ENCODE measurements at regions not wholly inside any gene's neighbourhood (a gene's known extent, or its start where the extent isn't known, plus 50 kb on each side); places are given as distances from the start of the nearest gene placed in this dataset.

DNA sequence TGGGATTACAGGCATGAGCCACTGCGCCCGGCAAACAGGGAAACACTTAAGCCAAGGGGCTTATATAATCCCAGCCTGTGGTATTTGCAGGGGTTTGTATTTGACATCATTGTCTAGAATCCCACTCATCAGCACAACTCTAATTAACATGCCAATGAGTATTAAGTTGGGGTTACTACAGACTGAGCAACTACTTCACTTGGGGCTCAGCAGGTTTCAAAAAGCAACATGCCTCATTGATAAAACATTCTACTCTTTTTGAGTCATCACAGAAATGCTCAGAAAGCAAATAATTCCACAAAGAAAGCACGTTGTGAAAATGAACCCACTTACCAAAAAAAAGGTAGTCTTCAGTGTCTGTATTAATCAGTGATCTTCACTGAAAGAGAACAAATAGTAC, 236.9 kb upstream of the CELF2 start:
- no peak overlapping the region for H3K27ac ChIP-seq
- H3K27me3 ChIP-seq (replicated peaks) = no peaks in the 10 kb centered on the region
- no peak for DNase-seq (ENCODE audit: low read depth in 1 of 2, low spot score in 2 of 2)

DNA sequence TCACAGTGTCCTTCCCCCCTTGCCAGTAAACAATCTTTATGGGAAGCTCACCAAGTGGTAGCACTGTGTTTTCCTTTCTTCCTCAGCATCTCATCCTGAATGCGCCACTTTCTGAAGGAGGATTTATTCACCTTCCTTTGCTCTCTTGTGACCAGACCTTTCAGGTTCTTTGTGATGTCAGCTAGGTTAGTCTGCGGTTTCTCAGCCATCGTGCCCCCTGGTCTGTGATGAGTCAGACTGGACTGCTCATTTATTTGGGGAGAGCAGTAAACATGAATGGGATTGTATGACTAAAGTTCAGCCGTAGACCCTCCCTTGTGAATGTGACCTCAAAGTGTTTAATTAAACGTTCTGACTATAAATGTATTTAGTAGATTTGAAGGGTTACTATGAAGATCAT, 235.1 kb upstream of the CELF2 start:
- peak overlapping the region; percentile 28; the same call in 1 of the 2 replicates for H3K27ac ChIP-seq

More for the DNA sequence above, 236.9 kb upstream of the CELF2 start:
- H3K9me3 ChIP-seq (replicated peaks) = no peaks in the 10 kb centered on the region
- H3K36me3 ChIP-seq = peaks cover 47% of the 10 kb centered on the region
- H3K4me1 ChIP-seq (replicated peaks) = peaks cover 41% of the 10 kb centered on the region
- no peak overlapping the region for H3K4me3 ChIP-seq

DNA sequence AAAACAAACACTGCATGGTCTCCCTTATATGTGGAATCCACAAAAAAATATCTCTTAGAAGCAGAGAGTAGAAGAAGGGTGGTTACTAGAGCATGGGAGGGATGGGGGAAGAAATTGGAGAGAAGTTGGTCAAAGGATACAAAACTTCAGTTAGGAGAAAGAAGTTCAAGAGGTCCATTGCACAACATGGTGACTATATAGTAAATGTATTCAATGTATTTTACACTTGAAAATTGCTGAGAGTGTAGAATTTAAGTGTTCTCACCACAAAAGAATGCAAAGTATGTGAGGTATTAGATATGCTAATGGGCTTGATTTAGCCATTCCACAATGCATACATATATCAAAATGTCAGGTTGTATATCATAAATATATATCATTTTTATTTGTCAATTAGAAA, 232.0 kb upstream of the CELF2 start:
- H3K4me3 ChIP-seq = no peak overlapping the region
- peak in 1 of 2 experiments; percentile 68 for DNase-seq (ENCODE audit: low read depth in 1 of 2, low spot score in 2 of 2)
- H3K27me3 ChIP-seq (replicated peaks) = no peaks in the 10 kb centered on the region
- H3K27ac ChIP-seq = peak overlapping the region; percentile 90
- H3K36me3 ChIP-seq = peaks cover 75% of the 10 kb centered on the region
- no peaks in the 10 kb centered on the region for H3K9me3 ChIP-seq (replicated peaks)
- peaks cover 67% of the 10 kb centered on the region for H3K4me1 ChIP-seq (replicated peaks)

More for the DNA sequence above, 235.1 kb upstream of the CELF2 start:
- DNase-seq (ENCODE audit: low read depth in 1 of 2, low spot score in 2 of 2) = peak; percentile 67 to 70
- no peaks in the 10 kb centered on the region for H3K27me3 ChIP-seq (replicated peaks)
- H3K9me3 ChIP-seq (replicated peaks) = no peaks in the 10 kb centered on the region
- peaks cover 62% of the 10 kb centered on the region for H3K36me3 ChIP-seq
- H3K4me1 ChIP-seq (replicated peaks) = peaks cover 59% of the 10 kb centered on the region
- no peak overlapping the region for H3K4me3 ChIP-seq

DNA sequence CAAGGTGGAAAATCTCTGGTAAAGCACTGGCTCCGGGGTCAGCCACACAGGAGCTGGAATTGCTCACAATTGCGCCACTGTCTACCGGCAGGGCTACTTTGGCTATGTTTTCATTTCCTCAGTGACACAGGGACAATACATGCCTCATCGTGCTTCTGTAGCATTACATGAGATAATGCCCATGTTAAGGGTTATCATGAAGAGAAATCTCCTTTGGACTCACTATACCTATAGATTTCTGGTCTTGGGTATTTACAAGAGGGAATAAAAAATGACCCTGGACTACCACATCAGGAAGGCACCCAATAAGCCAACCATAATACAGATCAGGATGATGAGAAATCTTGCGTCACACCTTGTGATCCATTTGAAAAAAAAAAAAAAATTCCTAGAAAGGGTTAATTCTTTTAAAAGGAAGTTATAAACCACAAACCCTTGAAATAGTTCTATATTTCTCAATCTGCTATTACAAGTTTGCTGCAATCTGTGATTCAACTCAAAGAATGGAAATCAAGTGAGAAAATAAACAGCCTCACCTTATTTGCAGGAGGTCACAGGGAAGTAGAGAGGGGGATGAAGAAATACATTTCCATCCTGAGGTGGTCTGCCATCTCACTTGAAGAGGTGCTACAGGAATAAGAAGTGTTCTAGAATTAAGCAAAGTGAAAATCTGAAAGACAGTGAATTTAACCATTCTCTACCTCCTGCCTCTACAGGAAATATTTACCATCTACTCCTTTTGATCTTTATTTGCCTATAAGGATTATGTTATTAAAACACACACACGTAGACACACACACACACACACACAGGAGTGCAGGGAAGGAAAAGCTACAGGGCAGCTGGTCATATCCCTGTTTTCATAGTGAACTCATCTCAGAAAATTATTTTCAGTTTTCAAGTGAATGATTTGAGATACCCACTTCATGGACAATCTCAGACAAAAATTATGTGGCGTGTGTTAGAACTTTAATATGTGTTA, 231.3 kb upstream of the CELF2 start:
- peaks cover 78% of the 10 kb centered on the region for H3K36me3 ChIP-seq
- H3K27me3 ChIP-seq (replicated peaks) = no peaks in the 10 kb centered on the region
- no peak overlapping the region for H3K4me3 ChIP-seq
- H3K9me3 ChIP-seq (replicated peaks) = no peaks in the 10 kb centered on the region
- peak; percentile 55 to 72 for DNase-seq (ENCODE audit: low read depth in 1 of 2, low spot score in 2 of 2)
- peak overlapping the region; percentile 90 for H3K27ac ChIP-seq
- peaks cover 59% of the 10 kb centered on the region for H3K4me1 ChIP-seq (replicated peaks)

DNA sequence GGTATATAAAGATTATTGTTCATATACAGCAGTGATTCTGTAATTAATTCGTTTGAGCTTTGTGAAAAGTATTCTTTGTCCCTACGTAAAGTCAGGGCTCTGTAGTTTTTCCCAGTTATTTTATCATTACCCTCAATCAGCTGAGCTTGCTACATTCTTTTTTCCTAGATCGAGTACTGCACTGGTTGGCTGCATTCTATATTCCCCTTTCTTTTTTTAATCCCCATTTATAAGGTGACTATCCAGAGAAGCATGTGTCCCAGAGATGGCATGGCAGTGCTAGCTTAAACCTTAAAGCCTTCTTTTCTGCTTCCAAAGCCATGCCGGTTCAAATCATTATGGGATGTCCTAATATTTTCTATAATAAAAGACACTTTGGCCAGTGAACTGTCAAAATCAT, 230.1 kb upstream of the CELF2 start:
- peaks cover 80% of the 10 kb centered on the region for H3K36me3 ChIP-seq
- DNase-seq (ENCODE audit: low read depth in 1 of 2, low spot score in 2 of 2) = no peak
- H3K4me3 ChIP-seq = no peak overlapping the region
- H3K27me3 ChIP-seq (replicated peaks) = no peaks in the 10 kb centered on the region
- H3K4me1 ChIP-seq (replicated peaks) = peaks cover 62% of the 10 kb centered on the region
- no peaks in the 10 kb centered on the region for H3K9me3 ChIP-seq (replicated peaks)
- peak overlapping the region; percentile 90 for H3K27ac ChIP-seq

DNA sequence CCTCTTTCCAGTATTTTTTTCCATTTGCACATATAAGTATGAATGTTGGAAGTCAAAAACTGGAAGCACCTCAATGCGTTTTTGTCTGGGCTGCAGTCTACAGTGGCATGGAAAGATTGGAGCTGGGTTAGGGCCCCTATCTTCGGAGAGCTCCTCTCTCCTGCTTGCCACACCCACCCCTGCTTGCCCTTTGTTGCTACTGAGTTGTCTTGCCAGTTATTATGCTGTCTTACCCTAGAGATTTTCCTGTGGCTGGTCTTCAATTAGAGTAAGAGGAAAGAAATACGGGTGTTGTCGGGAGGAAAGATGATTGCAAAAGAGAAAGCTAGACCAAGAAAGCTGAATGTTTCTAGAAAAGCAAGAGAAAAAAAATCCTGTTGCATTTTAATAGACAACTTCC, 228.9 kb upstream of the CELF2 start:
- no peaks in the 10 kb centered on the region for H3K9me3 ChIP-seq (replicated peaks)
- H3K4me1 ChIP-seq (replicated peaks) = peaks cover 52% of the 10 kb centered on the region
- DNase-seq (ENCODE audit: low read depth in 1 of 2, low spot score in 2 of 2) = no peak
- no peak overlapping the region for H3K27ac ChIP-seq
- H3K27me3 ChIP-seq (replicated peaks) = no peaks in the 10 kb centered on the region
- H3K4me3 ChIP-seq = no peak overlapping the region
- peaks cover 71% of the 10 kb centered on the region for H3K36me3 ChIP-seq

DNA sequence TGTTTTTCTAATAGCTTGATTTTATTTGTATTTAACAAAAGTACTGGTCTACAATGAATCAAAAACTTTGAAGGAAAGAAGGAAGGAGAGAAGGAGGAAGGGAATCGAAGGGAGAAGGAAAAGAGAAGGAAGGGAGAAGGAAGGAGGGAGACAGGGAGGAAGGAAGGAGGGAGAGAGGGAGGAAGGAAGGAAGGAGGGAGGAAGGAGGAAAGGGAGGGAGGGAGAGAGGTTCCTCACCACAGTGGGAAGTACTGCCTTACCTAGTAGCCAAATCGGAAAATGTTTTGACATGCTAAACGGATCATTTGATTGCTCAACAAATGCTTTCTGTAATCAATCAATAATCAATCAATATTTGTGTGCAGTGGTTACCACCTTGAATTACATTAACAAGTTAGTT, 225.8 kb upstream of the CELF2 start:
- peak overlapping the region; percentile 95 for H3K27ac ChIP-seq
- H3K4me1 ChIP-seq (replicated peaks) = peaks cover 45% of the 10 kb centered on the region

DNA sequence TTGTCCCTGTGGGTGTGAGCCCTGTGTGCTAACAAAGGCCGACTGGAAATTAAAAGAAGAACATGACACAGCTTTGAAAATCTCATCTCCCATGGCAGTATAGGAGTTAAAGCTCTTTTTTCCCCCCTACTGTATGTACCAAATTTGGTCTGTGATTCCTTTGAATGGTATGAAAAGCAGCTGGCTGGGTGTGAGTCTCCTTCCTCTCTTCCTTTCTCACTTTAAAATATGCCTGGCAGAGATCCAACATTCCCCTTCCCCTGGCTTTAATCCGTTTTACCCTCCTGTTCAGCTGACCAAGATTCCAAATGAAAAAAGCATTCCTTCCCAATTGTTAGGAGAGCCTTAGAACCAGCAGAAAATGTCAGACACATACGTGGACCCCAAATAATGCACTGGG, 225.0 kb upstream of the CELF2 start:
- Histone ChIP-seq H3K9me3 (replicated peaks) (no peaks in the 10 kb centered on the region), H3K27me3 (replicated peaks) (no peaks in the 10 kb centered on the region), H3K36me3 (peaks cover 35% of the 10 kb centered on the region), H3K4me3 (peak overlapping the region; percentile 47), H3K4me1 (replicated peaks) (peaks cover 44% of the 10 kb centered on the region), H3K27ac (peak overlapping the region; percentile 95)
- peak; percentile 81 to 96 for DNase-seq (ENCODE audit: low read depth in 1 of 2, low spot score in 2 of 2)

More for the DNA sequence above, 225.8 kb upstream of the CELF2 start:
- peak overlapping the region; percentile 47 for H3K4me3 ChIP-seq
- H3K27me3 ChIP-seq (replicated peaks) = no peaks in the 10 kb centered on the region
- DNase-seq (ENCODE audit: low read depth in 1 of 2, low spot score in 2 of 2) = no peak
- H3K9me3 ChIP-seq (replicated peaks) = no peaks in the 10 kb centered on the region
- H3K36me3 ChIP-seq = peaks cover 43% of the 10 kb centered on the region

DNA sequence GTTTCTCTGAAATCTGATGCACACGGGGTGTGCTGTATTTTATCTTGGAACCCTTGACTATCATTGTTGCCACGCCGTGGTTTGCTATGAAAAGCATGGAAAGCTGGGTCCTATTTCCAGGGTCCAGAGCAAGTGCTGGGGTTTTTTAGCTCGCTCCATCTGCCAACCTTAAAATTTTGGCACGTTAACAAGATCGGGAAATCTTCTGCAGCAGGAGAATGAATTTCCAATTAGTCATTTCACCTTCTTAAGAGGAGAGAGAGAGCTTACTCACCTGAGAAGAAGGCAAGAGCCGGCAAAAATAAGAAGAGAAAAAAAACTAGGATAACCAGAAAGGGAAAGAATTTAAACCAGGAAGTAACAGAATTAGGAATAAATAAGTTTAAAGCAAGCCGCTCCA, 223.6 kb upstream of the CELF2 start:
- Histone ChIP-seq H3K27ac (peak overlapping the region; percentile 95), H3K4me3 (peak overlapping the region; percentile 47)
- no peak for DNase-seq (ENCODE audit: low read depth in 1 of 2, low spot score in 2 of 2)

DNA sequence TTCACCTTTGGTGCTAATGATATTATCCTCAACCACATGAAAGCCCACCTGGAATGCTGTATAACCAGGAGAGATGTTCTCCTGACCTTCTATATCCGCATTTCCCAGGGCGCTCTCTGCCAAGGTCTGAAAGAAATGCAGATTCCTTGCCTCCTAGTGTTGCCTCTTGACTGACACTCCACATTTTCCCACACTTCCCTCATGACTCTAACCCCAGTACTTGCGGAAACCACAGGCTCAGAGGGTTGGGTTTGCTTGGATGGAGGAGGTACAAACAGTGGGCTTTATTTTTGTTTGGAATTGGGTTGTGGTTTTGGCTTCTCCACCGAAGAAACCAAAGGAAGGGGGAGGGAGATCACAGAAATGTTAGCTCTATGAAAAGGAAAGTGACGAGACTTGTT, 222.9 kb upstream of the CELF2 start:
- Histone ChIP-seq H3K4me1 (replicated peaks) (peaks cover 35% of the 10 kb centered on the region), H3K27me3 (replicated peaks) (no peaks in the 10 kb centered on the region), H3K9me3 (replicated peaks) (no peaks in the 10 kb centered on the region), H3K36me3 (peaks cover 24% of the 10 kb centered on the region), H3K27ac (peak overlapping the region; percentile 95), H3K4me3 (peak overlapping the region; percentile 47)
- DNase-seq (ENCODE audit: low read depth in 1 of 2, low spot score in 2 of 2) = peak; percentile 89 to 97

More for the DNA sequence above, 223.6 kb upstream of the CELF2 start:
- Histone ChIP-seq H3K9me3 (replicated peaks) (no peaks in the 10 kb centered on the region), H3K27me3 (replicated peaks) (no peaks in the 10 kb centered on the region), H3K4me1 (replicated peaks) (peaks cover 35% of the 10 kb centered on the region), H3K36me3 (peaks cover 25% of the 10 kb centered on the region)

DNA sequence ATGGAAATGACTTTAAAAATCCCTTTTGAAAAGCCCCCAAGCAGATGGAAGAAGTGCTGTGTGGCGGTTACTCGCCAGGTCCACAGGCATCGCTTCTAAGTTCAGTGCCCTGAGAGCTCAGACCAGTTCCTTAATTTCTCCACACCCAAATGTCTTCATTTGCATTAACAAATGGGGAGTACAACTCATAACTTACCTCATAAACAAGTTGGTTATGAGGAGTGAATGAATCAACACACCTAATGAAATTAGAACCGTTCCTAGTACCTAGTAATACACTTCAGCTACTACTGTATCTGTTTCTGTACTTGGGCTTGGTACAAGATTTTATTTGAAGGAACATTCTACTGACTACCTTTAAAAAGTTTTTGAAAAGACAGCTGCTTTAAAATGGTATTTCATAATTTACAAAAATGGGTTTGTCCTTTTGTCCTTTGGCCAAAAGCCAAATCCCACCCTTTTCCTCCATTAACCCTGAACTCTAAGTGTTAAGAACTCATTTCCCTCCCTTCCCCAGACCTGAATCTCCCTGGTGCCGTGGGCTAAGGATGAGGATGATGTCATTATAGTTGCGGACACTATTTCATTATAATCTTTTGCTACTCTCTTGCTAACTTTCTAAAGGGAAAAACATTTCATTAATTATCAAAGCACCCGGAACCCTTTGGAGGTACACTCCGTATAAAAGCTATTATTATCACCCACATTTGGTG, 221.5 kb upstream of the CELF2 start:
- Histone ChIP-seq H3K4me3 (no peak overlapping the region), H3K4me1 (replicated peaks) (peaks cover 35% of the 10 kb centered on the region), H3K27me3 (replicated peaks) (no peaks in the 10 kb centered on the region), H3K36me3 (peaks cover 11% of the 10 kb centered on the region), H3K27ac (no peak overlapping the region), H3K9me3 (replicated peaks) (no peaks in the 10 kb centered on the region)
- no peak for DNase-seq (ENCODE audit: low read depth in 1 of 2, low spot score in 2 of 2)

DNA sequence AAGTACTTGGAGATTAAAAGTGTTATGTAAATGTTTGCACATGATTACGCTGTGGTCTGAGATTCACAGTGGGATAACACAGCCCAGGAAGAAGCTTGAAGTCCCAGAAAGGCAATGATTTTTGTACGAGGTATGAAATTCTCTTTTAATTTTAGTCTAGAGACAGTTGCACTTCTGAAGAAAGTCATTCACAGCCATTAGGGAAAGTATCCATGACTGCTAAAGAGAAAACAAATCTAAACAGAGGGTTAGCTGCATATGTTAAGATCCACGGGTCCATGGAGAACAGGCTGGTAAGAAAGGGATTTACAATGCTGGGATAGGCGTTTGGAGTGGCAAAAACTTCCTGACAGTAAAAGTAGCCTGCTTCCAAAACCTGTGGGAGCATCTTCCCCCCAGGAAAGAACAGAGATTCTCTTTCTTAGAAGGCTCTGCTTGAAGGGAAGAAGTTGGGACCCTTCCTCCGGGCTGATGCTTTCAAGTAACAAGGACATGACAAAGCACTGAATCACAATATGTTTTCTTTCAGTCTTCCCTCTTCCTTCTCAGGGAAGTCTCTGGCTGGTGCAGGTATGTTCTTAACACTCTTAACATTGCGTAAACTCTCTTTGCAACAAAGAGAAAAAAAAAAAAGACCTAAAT, 220.8 kb upstream of the CELF2 start:
- peaks cover 4% of the 10 kb centered on the region for H3K36me3 ChIP-seq
- no peak overlapping the region for H3K27ac ChIP-seq
- H3K4me3 ChIP-seq = no peak overlapping the region
- no peaks in the 10 kb centered on the region for H3K27me3 ChIP-seq (replicated peaks)
- no peak for DNase-seq (ENCODE audit: low read depth in 1 of 2, low spot score in 2 of 2)
- peaks cover 30% of the 10 kb centered on the region for H3K4me1 ChIP-seq (replicated peaks)
- no peaks in the 10 kb centered on the region for H3K9me3 ChIP-seq (replicated peaks)

DNA sequence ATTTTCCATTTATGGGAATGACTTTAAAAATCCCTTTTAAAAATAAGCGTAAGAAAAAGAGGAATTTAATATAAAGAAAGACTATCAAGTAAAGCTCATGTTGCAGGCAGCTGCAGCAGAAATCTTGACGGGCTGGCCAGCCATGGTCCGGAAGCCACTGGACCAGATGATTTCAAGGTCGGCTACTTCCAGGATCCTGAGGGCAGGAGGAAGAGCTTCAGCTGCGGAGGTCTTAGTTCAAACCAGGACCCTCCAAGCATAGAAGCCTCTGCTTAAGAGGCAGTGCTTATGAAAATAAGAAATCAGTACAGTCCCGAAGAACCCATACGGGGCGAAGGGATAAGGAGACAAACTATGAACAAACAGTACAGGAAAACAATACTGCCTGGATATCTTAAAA, 220.2 kb upstream of the CELF2 start:
- peaks cover 24% of the 10 kb centered on the region for H3K4me1 ChIP-seq (replicated peaks)
- no peak overlapping the region for H3K27ac ChIP-seq
- H3K27me3 ChIP-seq (replicated peaks) = no peaks in the 10 kb centered on the region
- no peaks in the 10 kb centered on the region for H3K36me3 ChIP-seq
- DNase-seq (ENCODE audit: low read depth in 1 of 2, low spot score in 2 of 2) = no peak
- H3K9me3 ChIP-seq (replicated peaks) = no peaks in the 10 kb centered on the region
- no peak overlapping the region for H3K4me3 ChIP-seq
